ENCODE measurements at regions not wholly inside any gene's neighbourhood (a gene's known extent, or its start where the extent isn't known, plus 50 kb on each side); places are given as distances from the start of the nearest gene placed in this dataset.

- DNase-seq (ENCODE audit: low spot score), result no peak
Observed at GRCh38 chr1:232194424-232194823, 435.5 kb downstream of the SIPA1L2 start.

- DNase-seq (ENCODE audit: low spot score), result no peak
Observed at GRCh38 chr1:232193451-232193783, 436.5 kb downstream of the SIPA1L2 start.

GRCh38 chr1:232192781-232193450 is 437.0 kb downstream of the SIPA1L2 start:
- DNase-seq (ENCODE audit: low spot score), result no peak

GRCh38 chr1:232191560-232191959 is 438.4 kb downstream of the SIPA1L2 start:
- DNase-seq (ENCODE audit: low spot score), result no peak

GRCh38 chr1:232188318-232188717 is 441.6 kb downstream of the SIPA1L2 start:
- DNase-seq (ENCODE audit: low spot score), result no peak

GRCh38 chr1:232186931-232187330 is 443.0 kb downstream of the SIPA1L2 start:
- DNase-seq (ENCODE audit: low spot score), result no peak

- peak; percentile 33 for DNase-seq (ENCODE audit: low spot score)
Observed at GRCh38 chr1:232184561-232185530, 445.1 kb downstream of the SIPA1L2 start.

- no peak for DNase-seq (ENCODE audit: low spot score)
Observed at GRCh38 chr1:232183802-232184201, 446.1 kb downstream of the SIPA1L2 start.

- no peak for DNase-seq (ENCODE audit: low spot score)
Observed at GRCh38 chr1:232183266-232183800, 446.6 kb downstream of the SIPA1L2 start.

GRCh38 chr1:232182236-232182635 is 447.7 kb downstream of the SIPA1L2 start:
- DNase-seq (ENCODE audit: low spot score), result no peak

GRCh38 chr1:232180779-232181136 is 449.2 kb downstream of the SIPA1L2 start:
- DNase-seq (ENCODE audit: low spot score), result no peak

- DNase-seq (ENCODE audit: low spot score), result no peak
Observed at GRCh38 chr1:232179896-232180778, 449.8 kb downstream of the SIPA1L2 start.

GRCh38 chr1:232178191-232178590 is 451.7 kb downstream of the SIPA1L2 start:
- DNase-seq (ENCODE audit: low spot score), result no peak

- DNase-seq (ENCODE audit: low spot score), result no peak
Observed at GRCh38 chr1:232177438-232177837, 452.5 kb downstream of the SIPA1L2 start.

- DNase-seq (ENCODE audit: low spot score), result no peak
Observed at GRCh38 chr1:232176222-232176621, 453.7 kb downstream of the SIPA1L2 start.

- DNase-seq (ENCODE audit: low spot score), result peak; percentile 17
Observed at GRCh38 chr1:232174306-232174705, 455.6 kb downstream of the SIPA1L2 start.

GRCh38 chr1:232172563-232172962 is 457.4 kb downstream of the SIPA1L2 start:
- peak; percentile 35 for DNase-seq (ENCODE audit: low spot score)

- no peak for DNase-seq (ENCODE audit: low spot score)
Observed at GRCh38 chr1:232170909-232171308, 459.0 kb downstream of the SIPA1L2 start.

GRCh38 chr1:232169436-232169835 is 460.5 kb downstream of the SIPA1L2 start:
- no peak for DNase-seq (ENCODE audit: low spot score)

- no peak for DNase-seq (ENCODE audit: low spot score)
Observed at GRCh38 chr1:232168508-232168907, 461.4 kb downstream of the SIPA1L2 start.

- no peak for DNase-seq (ENCODE audit: low spot score)
Observed at GRCh38 chr1:232166942-232167341, 463.0 kb downstream of the SIPA1L2 start.

Data from globus pallidus (tissue), 1 donor.